ENCODE measurements at regions not wholly inside any gene's neighbourhood (a gene's known extent, or its start where the extent isn't known, plus 50 kb on each side); places are given as distances from the start of the nearest gene placed in this dataset.

DNA sequence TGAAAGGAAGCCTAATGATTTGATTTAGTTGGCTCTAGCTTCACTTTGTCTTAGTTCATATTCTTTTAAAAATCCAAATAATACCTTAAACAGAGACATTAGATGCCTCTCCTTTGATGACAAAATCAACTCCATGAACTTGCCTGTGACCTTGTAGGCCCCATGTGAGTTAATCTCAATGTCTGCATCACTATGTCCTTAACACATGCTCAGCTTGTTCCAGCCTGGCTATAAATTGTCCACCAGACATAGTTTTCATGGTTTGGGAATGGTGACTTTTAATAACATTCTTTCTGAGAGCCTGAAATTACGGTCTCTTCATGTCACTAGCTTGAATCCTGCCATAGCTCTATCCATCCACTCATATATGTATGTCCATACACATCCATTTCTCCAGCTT lies 656.3 kb upstream of the IGFBP3 start:
- WGBS = 96% methylated on average over 1 of the region's 1 CpG
- Histone ChIP-seq H3K27me3 (replicated peaks; ENCODE audit: insufficient read depth) (no peaks in the 10 kb centered on the region), H3K9me3 (no peaks in the 10 kb centered on the region), H3K4me1 (replicated peaks) (no peaks in the 10 kb centered on the region), H3K4me3 (no peak overlapping the region), H3K27ac (no peak overlapping the region), H3K36me3 (no peaks in the 10 kb centered on the region)
- intact Hi-C loops (cut with DNase I) = no loop called here
- TF ChIP-seq POLR2AphosphoS5 (IDR thresholded peaks at IDR 0.05) (no peak), POLR2A (IDR thresholded peaks at IDR 0.05) (no peak)
- TF ChIP-seq, protein P1, sequence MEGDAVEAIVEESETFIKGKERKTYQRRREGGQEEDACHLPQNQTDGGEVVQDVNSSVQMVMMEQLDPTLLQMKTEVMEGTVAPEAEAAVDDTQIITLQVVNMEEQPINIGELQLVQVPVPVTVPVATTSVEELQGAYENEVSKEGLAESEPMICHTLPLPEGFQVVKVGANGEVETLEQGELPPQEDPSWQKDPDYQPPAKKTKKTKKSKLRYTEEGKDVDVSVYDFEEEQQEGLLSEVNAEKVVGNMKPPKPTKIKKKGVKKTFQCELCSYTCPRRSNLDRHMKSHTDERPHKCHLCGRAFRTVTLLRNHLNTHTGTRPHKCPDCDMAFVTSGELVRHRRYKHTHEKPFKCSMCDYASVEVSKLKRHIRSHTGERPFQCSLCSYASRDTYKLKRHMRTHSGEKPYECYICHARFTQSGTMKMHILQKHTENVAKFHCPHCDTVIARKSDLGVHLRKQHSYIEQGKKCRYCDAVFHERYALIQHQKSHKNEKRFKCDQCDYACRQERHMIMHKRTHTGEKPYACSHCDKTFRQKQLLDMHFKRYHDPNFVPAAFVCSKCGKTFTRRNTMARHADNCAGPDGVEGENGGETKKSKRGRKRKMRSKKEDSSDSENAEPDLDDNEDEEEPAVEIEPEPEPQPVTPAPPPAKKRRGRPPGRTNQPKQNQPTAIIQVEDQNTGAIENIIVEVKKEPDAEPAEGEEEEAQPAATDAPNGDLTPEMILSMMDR (IDR thresholded peaks at IDR 0.05) = no peak
- DNase-seq (ENCODE audit: low spot score) = no peak

DNA sequence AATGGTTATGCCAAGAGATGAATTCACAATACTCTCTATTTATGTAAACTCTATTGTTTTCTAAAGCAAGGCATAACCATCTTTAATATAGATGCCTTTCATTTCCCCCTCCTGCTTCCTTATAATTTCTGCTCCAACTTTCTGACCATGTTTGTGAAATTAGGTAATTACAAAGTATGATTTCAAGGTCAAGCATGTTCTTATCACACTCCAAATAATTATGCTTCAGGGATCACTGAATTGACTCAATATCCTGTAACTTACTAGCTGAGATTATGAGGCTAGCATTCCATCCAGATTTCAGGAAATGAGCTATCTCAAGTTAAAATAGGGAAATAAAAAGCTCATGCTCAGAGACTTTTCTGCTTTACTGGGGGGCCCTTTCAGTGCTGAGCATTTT lies 655.9 kb upstream of the IGFBP3 start:
- Histone ChIP-seq H3K36me3 (no peaks in the 10 kb centered on the region), H3K27me3 (replicated peaks; ENCODE audit: insufficient read depth) (no peaks in the 10 kb centered on the region), H3K27ac (no peak overlapping the region), H3K4me3 (no peak overlapping the region), H3K4me1 (replicated peaks) (no peaks in the 10 kb centered on the region), H3K9me3 (no peaks in the 10 kb centered on the region)
- intact Hi-C loops (cut with DNase I) = no loop called here
- no peak for DNase-seq (ENCODE audit: low spot score)
- TF ChIP-seq POLR2A (IDR thresholded peaks at IDR 0.05) (no peak), POLR2AphosphoS5 (IDR thresholded peaks at IDR 0.05) (no peak)
- TF ChIP-seq, protein P1 (IDR thresholded peaks at IDR 0.05) = no peak

GRCh38 chr7:46572691-46573090 lies 651.6 kb upstream of the IGFBP3 start:
- intact Hi-C loops (cut with DNase I) = no loop called here
- Histone ChIP-seq H3K4me1 (replicated peaks) (no peaks in the 10 kb centered on the region), H3K9me3 (no peaks in the 10 kb centered on the region), H3K36me3 (no peaks in the 10 kb centered on the region), H3K27me3 (replicated peaks; ENCODE audit: insufficient read depth) (no peaks in the 10 kb centered on the region), H3K27ac (no peak overlapping the region), H3K4me3 (no peak overlapping the region)
- DNase-seq (ENCODE audit: low spot score) = no peak
- TF ChIP-seq POLR2AphosphoS5 (IDR thresholded peaks at IDR 0.05) (no peak), POLR2A (IDR thresholded peaks at IDR 0.05) (no peak)
- TF ChIP-seq, protein P1 (IDR thresholded peaks at IDR 0.05) = no peak
- WGBS = 44% methylated on average over 2 of the region's 2 CpGs

DNA sequence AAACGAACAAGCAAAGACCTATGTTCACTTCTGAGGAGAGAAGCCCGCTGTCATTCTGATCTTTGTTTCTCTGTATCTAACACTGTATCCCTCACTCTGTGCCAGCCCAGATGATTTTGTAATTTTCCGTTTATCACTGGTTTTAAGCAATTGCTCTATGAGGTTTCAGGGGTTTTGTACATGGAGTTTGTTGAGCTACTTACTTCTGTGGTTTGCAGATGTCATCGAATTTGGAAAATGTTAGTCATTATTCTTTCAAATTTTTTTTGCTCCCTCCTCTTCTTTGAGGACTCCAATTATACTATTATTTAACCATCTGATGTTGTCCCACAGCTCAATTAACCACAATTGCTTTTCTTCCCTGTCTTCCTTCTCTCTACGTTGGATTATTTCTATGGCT lies 650.9 kb upstream of the IGFBP3 start:
- 93% methylated on average over 5 of the region's 5 CpGs for WGBS
- intact Hi-C loops (cut with DNase I) = no loop called here
- no peak for DNase-seq (ENCODE audit: low spot score)
- Histone ChIP-seq H3K36me3 (no peaks in the 10 kb centered on the region), H3K4me1 (replicated peaks) (no peaks in the 10 kb centered on the region), H3K27me3 (replicated peaks; ENCODE audit: insufficient read depth) (no peaks in the 10 kb centered on the region), H3K27ac (no peak overlapping the region), H3K4me3 (no peak overlapping the region), H3K9me3 (no peaks in the 10 kb centered on the region)
- TF ChIP-seq, protein P1 (IDR thresholded peaks at IDR 0.05) = no peak
- TF ChIP-seq POLR2AphosphoS5 (IDR thresholded peaks at IDR 0.05) (no peak), POLR2A (IDR thresholded peaks at IDR 0.05) (no peak)

- H3K27me3 ChIP-seq (replicated peaks; ENCODE audit: insufficient read depth) = no peaks in the 10 kb centered on the region
- H3K4me3 ChIP-seq = no peak overlapping the region
- DNase-seq (ENCODE audit: low spot score) = no peak
- no peaks in the 10 kb centered on the region for H3K9me3 ChIP-seq
- no peaks in the 10 kb centered on the region for H3K4me1 ChIP-seq (replicated peaks)
- no peak for TF ChIP-seq POLR2A (IDR thresholded peaks at IDR 0.05)
- TF ChIP-seq, protein P1 (IDR thresholded peaks at IDR 0.05) = no peak
- TF ChIP-seq POLR2AphosphoS5 (IDR thresholded peaks at IDR 0.05) = no peak
- no peaks in the 10 kb centered on the region for H3K36me3 ChIP-seq
- no peak overlapping the region for H3K27ac ChIP-seq
- intact Hi-C loops (cut with DNase I) = no loop called here
- WGBS = 35% methylated on average over 2 of the region's 2 CpGs
These were observed 648.0 kb upstream of the IGFBP3 start for GRCh38 chr7:46569133-46569465.
